Spleen (tissue), 7 donors: ENCODE measurements at regions not wholly inside any gene's neighbourhood (a gene's known extent, or its start where the extent isn't known, plus 50 kb on each side); places are given as distances from the start of the nearest gene placed in this dataset.

Experiments
- POLR2A ChIP-seq, 3 donors: fragments of 450-650 bp; IDR thresholded peaks; one replicate each; pipeline ENCODE4 v1.5.1; 2017; ENCODE audit warnings: antibody characterized with exemption in 3 of 3, mild to moderate bottlenecking in 1 of 3
- POLR2AphosphoS5 ChIP-seq, 3 donors: sonication (generic); formaldehyde crosslinking; IDR thresholded peaks; one replicate each; pipeline ENCODE4 v1.5.1; 2017; ENCODE audit warnings: antibody characterized with exemption in 3 of 3
- TF ChIP-seq, protein P1 (sequence below), 11 experiments: fragments of 200-600 bp in 7 of 11; fragments of 450-650 bp in 4 of 11; sonication (generic) in 4 of 11; IDR thresholded peaks in 8 of 11; conservative IDR thresholded peaks in 3 of 11; 1 replicate in 7 of 11; 2 replicates in 4 of 11; pipeline versions ENCODE4 v1.4.0 to v1.8.0; 2016 to 2021; ENCODE audit warnings: antibody characterized with exemption in 11 of 11, inconsistent platforms in 4 of 11, mild to moderate bottlenecking in 1 of 11
- donor health status: DM: no; HTN: no; CAD: no; lungs with moderate emphysema.
- donor health status: DM: no; HTN: no; CAD: no.
- donor health status: DM: no; HTN: no; CAD: no.

DNA sequence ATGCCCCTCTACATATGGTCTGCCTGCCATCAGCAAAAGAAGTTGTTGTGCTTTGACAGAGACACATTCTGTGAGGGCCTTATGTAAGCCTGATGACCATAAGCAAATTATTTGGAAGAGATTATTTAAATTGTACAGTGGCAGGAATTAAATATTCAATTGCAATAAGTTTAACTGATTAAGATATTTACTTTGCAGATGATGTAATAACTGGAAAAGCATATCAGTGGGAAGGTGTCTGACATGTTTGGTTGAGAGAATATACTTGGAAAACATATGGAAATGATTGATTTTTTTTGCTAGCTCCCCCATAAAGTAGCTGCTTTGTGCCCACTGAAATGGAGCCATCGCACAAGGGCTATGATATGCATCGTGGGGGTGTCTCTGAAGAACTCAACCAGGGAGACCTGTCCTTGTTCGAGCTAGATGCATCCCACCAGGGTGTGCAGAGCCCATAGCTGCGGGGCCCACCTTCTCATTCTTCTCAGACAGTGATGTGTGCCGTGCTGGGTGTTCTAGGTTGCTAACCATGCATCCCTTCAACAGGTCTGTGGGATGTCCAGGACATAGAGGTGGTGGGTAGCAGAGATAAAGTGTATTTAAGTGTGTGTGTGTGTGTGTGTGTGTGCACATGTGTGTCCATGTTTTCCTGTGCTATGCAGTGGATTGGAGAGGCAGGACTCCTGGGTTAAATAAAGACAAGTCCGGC lies 90.4 kb upstream of the PARD3B start:
- TF ChIP-seq, protein P1, sequence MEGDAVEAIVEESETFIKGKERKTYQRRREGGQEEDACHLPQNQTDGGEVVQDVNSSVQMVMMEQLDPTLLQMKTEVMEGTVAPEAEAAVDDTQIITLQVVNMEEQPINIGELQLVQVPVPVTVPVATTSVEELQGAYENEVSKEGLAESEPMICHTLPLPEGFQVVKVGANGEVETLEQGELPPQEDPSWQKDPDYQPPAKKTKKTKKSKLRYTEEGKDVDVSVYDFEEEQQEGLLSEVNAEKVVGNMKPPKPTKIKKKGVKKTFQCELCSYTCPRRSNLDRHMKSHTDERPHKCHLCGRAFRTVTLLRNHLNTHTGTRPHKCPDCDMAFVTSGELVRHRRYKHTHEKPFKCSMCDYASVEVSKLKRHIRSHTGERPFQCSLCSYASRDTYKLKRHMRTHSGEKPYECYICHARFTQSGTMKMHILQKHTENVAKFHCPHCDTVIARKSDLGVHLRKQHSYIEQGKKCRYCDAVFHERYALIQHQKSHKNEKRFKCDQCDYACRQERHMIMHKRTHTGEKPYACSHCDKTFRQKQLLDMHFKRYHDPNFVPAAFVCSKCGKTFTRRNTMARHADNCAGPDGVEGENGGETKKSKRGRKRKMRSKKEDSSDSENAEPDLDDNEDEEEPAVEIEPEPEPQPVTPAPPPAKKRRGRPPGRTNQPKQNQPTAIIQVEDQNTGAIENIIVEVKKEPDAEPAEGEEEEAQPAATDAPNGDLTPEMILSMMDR (IDR thresholded peaks at IDR 0.05 in 8 of 11, conservative IDR thresholded peaks at IDR 0.05 in 3 of 11): no peak
- TF ChIP-seq POLR2A (IDR thresholded peaks at IDR 0.05) (no peak), POLR2AphosphoS5 (IDR thresholded peaks at IDR 0.05) (no peak)
